RWPE2 (cell line): ENCODE measurements at regions not wholly inside any gene's neighbourhood (a gene's known extent, or its start where the extent isn't known, plus 50 kb on each side); places are given as distances from the start of the nearest gene placed in this dataset.

Source experiments
- ATAC-seq: fragments of 200-7000 bp; cut with Tn5 transposase; 3 replicates; pipeline ENCODE4 v1.9.1; 2021; ENCODE audit warnings: low read depth
- DNase-seq: peaks from one replicate; pipeline ENCODE4 v3.0.0-alpha.2; 2020; ENCODE audit warnings: low spot score
- H3K27ac ChIP-seq: fragments of 450-650 bp; 2 replicates; pipeline ENCODE4 v1.5.1; 2017; ENCODE audit warnings: mild to moderate bottlenecking; ENCODE audit not compliant: poor library complexity, severe bottlenecking
- H3K27me3 ChIP-seq: fragments of 250-450 bp; sonication (Bioruptor Pico); 2 replicates; pipeline ENCODE4 v1.5.1; 2021; ENCODE audit warnings: mild to moderate bottlenecking, moderate library complexity; ENCODE audit not compliant: insufficient read depth, poor library complexity, severe bottlenecking
- H3K36me3 ChIP-seq: fragments of 250-450 bp; sonication (Bioruptor Pico); 2 replicates; pipeline ENCODE4 v1.5.1; 2020; ENCODE audit warnings: low read depth, mild to moderate bottlenecking, moderate library complexity
- H3K4me1 ChIP-seq: fragments of 250-450 bp; sonication (Bioruptor Pico); 2 replicates; pipeline ENCODE4 v1.5.1; 2021; ENCODE audit warnings: mild to moderate bottlenecking, moderate library complexity; ENCODE audit not compliant: insufficient read depth, poor library complexity, severe bottlenecking
- H3K4me3 ChIP-seq: fragments of 250-450 bp; sonication (Bioruptor Pico); 2 replicates; pipeline ENCODE4 v1.5.1; 2021; ENCODE audit warnings: mild to moderate bottlenecking, moderate library complexity; ENCODE audit not compliant: severe bottlenecking
- H3K9me3 ChIP-seq: fragments of 250-450 bp; sonication (Bioruptor Pico); 2 replicates; pipeline ENCODE4 v1.5.1; 2021; ENCODE audit warnings: mild to moderate bottlenecking, moderate library complexity; ENCODE audit not compliant: severe bottlenecking
- TF ChIP-seq, protein P1 (sequence below): fragments of 450-650 bp; IDR thresholded peaks from one replicate; pipeline ENCODE4 v1.5.1; 2017; ENCODE audit warnings: mild to moderate bottlenecking, moderate library complexity; ENCODE audit not compliant: poor library complexity, severe bottlenecking

DNA sequence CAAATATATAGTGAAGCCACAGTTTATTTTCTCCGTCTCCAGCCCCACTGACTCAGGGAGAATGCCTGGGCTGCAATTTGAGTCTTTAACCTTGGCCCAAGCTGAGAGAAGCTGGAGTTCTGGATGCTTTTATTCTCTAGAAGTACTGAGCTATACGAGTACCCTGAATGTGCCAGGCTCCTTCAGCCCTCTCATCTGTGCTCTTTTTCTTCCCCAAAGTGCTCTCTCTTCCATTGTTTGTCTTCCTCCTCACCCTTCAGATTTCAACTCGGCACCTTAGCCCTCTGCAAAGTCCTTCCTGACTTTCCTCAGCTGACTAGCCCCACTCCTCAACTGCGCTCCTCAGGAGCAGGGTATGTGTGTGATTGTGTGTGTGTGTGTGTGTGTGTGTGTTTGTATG, 75.6 kb upstream of the AGBL1 start:
- TF ChIP-seq, protein P1, sequence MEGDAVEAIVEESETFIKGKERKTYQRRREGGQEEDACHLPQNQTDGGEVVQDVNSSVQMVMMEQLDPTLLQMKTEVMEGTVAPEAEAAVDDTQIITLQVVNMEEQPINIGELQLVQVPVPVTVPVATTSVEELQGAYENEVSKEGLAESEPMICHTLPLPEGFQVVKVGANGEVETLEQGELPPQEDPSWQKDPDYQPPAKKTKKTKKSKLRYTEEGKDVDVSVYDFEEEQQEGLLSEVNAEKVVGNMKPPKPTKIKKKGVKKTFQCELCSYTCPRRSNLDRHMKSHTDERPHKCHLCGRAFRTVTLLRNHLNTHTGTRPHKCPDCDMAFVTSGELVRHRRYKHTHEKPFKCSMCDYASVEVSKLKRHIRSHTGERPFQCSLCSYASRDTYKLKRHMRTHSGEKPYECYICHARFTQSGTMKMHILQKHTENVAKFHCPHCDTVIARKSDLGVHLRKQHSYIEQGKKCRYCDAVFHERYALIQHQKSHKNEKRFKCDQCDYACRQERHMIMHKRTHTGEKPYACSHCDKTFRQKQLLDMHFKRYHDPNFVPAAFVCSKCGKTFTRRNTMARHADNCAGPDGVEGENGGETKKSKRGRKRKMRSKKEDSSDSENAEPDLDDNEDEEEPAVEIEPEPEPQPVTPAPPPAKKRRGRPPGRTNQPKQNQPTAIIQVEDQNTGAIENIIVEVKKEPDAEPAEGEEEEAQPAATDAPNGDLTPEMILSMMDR = no peak
- Histone ChIP-seq H3K27me3 (no peaks in the 10 kb centered on the region), H3K4me1 (peaks cover 9% of the 10 kb centered on the region), H3K9me3 (no peaks in the 10 kb centered on the region), H3K27ac (no peak overlapping the region), H3K4me3 (no peak overlapping the region), H3K36me3 (no peaks in the 10 kb centered on the region)
- no peak for DNase-seq
- ATAC-seq = no peak

DNA sequence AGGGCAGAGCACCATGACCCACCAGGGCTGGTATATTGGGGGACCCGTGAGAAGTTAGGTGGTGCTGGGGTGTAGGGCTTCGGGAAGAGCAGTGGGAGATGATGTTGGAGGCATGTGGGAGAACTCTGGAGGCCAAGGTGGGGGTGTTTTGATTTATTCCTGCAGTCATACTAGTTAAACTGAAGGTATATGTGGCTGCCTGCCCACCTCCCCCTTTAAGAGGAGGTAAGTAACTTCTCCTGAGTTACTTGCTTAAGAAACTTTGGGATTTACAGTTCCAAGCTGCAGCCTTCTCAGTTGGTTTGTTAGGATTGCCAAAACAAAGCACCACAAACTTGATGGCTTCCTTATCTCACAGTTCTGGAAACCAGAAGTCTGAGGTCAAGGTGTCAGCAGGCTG, 73.1 kb upstream of the AGBL1 start:
- no peak for ATAC-seq
- TF ChIP-seq, protein P1 = no peak
- H3K36me3 ChIP-seq = no peaks in the 10 kb centered on the region
- peaks cover under 1% of the 10 kb centered on the region for H3K4me1 ChIP-seq
- no peak overlapping the region for H3K4me3 ChIP-seq
- no peaks in the 10 kb centered on the region for H3K9me3 ChIP-seq
- H3K27me3 ChIP-seq = no peaks in the 10 kb centered on the region
- DNase-seq = no peak
- H3K27ac ChIP-seq = no peak overlapping the region

DNA sequence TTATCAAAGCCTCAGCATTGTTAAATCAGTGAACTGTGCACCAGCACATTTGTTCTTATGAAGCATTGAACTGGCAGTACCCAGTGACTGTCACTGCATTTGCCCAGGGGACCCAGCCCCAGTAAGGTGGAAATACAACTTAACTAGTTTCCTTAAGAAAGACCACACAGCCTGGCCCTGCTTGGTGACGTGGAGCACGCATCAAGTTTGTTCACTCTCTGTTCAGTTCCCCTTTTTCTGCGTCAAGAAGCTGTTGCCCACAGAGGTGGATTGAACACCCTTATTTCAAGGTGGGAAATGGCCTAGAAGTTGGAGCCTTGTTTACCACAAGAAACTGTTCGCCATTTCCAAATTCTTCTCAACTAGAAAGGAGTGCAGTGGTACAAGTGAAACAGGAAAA, 69.9 kb upstream of the AGBL1 start:
- Histone ChIP-seq H3K9me3 (no peaks in the 10 kb centered on the region), H3K27me3 (no peaks in the 10 kb centered on the region), H3K4me3 (no peak overlapping the region), H3K4me1 (no peaks in the 10 kb centered on the region), H3K36me3 (no peaks in the 10 kb centered on the region), H3K27ac (no peak overlapping the region)
- ATAC-seq (no peak), DNase-seq (no peak)
- TF ChIP-seq, protein P1 = no peak

DNA sequence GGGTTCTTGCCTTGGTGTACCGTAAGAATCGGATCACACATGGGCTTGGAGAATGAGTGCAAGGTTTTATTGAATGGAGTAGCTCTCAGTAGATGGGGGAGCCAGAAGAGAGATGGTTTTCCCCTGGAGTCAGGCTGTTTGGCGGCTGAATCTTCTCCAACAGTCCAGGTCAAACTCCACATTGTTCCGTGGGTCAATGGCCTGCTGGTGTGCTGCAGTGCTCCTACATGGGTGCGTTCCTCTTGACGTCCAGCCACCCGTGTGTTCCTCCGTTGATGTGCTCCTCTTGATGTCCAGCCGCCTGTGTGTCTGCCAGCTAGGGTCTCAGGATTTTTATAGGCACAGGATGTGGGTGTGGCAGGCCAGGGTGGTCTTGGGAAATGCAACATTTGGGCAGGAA, 69.3 kb upstream of the AGBL1 start:
- Histone ChIP-seq H3K27ac (no peak overlapping the region), H3K4me1 (no peaks in the 10 kb centered on the region), H3K9me3 (no peaks in the 10 kb centered on the region), H3K4me3 (no peak overlapping the region), H3K27me3 (no peaks in the 10 kb centered on the region), H3K36me3 (no peaks in the 10 kb centered on the region)
- no peak for DNase-seq
- ATAC-seq = no peak
- TF ChIP-seq, protein P1 = no peak

DNA sequence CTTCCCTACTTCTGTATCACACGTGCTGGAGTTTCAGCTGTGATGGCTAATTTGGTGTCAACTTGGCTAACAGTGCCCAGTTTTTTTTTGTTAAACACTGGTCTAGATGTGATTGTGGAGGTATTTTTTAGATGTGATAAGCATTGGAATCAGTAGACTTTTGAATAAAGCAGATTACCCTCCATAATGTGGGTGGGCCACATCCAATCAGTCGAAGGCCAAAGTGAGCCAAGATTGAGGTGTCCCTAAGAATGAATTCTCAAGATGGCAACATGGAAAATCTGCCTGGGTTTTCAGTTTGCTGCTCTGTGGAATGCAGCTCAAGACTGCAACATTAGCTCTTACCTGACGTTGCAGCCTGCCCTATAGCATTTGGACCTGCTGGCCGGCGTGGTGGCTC, 68.8 kb upstream of the AGBL1 start:
- no peak overlapping the region for H3K4me3 ChIP-seq
- no peaks in the 10 kb centered on the region for H3K4me1 ChIP-seq
- DNase-seq (no peak), ATAC-seq (no peak)
- TF ChIP-seq, protein P1 = no peak
- H3K27me3 ChIP-seq = no peaks in the 10 kb centered on the region
- H3K27ac ChIP-seq = no peak overlapping the region
- no peaks in the 10 kb centered on the region for H3K36me3 ChIP-seq
- no peaks in the 10 kb centered on the region for H3K9me3 ChIP-seq
